ENCODE measurements at regions not wholly inside any gene's neighbourhood (a gene's known extent, or its start where the extent isn't known, plus 50 kb on each side); places are given as distances from the start of the nearest gene placed in this dataset.

GRCh38 chr5:170443624-170444023, 54.5 kb upstream of the KCNMB1 start:
- DNase-seq (ENCODE audit: low read depth in 1 of 2, low spot score in 1 of 2) (no peak), ATAC-seq (no peak), FAIRE-seq (no peak)
- H3K27ac ChIP-seq: no peak overlapping the region
- H3K4me3 ChIP-seq: no peak overlapping the region
- H3K9me3 ChIP-seq: peaks cover 7% of the 10 kb centered on the region; the same call in 1 of the 3 replicates
- H3K4me2 ChIP-seq: no peak overlapping the region
- POLR2A ChIA-PET: no interaction called here
- no peaks in the 10 kb centered on the region for H3K4me1 ChIP-seq
- no peak for TF ChIP-seq JUN (IDR thresholded peaks at IDR 0.05)
- TF ChIP-seq EHF (CRISPR knock-in tag; IDR thresholded peaks at IDR 0.05): no peak
- no peak for TF ChIP-seq CHD2 (IDR thresholded peaks at IDR 0.05; ENCODE audit: low read length, partially characterized antibody)
- no peak for TF ChIP-seq BHLHE40 (IDR thresholded peaks at IDR 0.05; ENCODE audit: low read depth, low read length)
- TF ChIP-seq POLR2AphosphoS2 (conservative IDR thresholded peaks at IDR 0.05; ENCODE audit: low read length): no peak
- WGBS (ENCODE audit: missing lambda C conversion rate): 53% methylated on average over 1 of the region's 2 CpGs
- CTCF ChIA-PET: interaction anchor here (0.6 to 5.5 kb wide), 6 partner anchors 9 to 217 kb away, joined by 3 to 47 read pairs (median 4); no protein-coding TSS in a partner anchor

- FAIRE-seq (no peak), ATAC-seq (no peak), DNase-seq (ENCODE audit: low read depth in 1 of 2, low spot score in 1 of 2) (no peak)
- Histone ChIP-seq H3K9me3 (peaks cover 7% of the 10 kb centered on the region; the same call in 1 of the 3 replicates), H3K4me2 (no peak overlapping the region), H3K4me1 (no peaks in the 10 kb centered on the region), H3K27ac (no peak overlapping the region), H3K4me3 (no peak overlapping the region)
- CTCF ChIA-PET: interaction anchor here (0.6 to 5.5 kb wide), 6 partner anchors 8 to 217 kb away, joined by 3 to 47 read pairs (median 4); no protein-coding TSS in a partner anchor
- 44% methylated on average over 5 of the region's 5 CpGs for WGBS (ENCODE audit: missing lambda C conversion rate)
- POLR2A ChIA-PET: no interaction called here
- TF ChIP-seq ZNF302 (CRISPR knock-in tag; IDR thresholded peaks at IDR 0.05): no peak
- no peak for TF ChIP-seq CBX8 (IDR thresholded peaks at IDR 0.05)
- TF ChIP-seq SMC3 (IDR thresholded peaks at IDR 0.05): no peak
- no peak for TF ChIP-seq PHF8 (IDR thresholded peaks at IDR 0.05; ENCODE audit: borderline replicate concordance, low read depth)
- TF ChIP-seq HDAC2 (IDR thresholded peaks at IDR 0.05): no peak
- TF ChIP-seq RNF2 (IDR thresholded peaks at IDR 0.05; ENCODE audit: borderline replicate concordance, low read depth): no peak
- no peak for TF ChIP-seq ELK1 (IDR thresholded peaks at IDR 0.05; ENCODE audit: low read depth, low read length)
- no peak for TF ChIP-seq BHLHE40 (IDR thresholded peaks at IDR 0.05; ENCODE audit: low read depth, low read length)
- TF ChIP-seq KDM1A (IDR thresholded peaks at IDR 0.05; ENCODE audit: low read depth): no peak
- no peak for TF ChIP-seq REST (IDR thresholded peaks at IDR 0.05)
- no peak for TF ChIP-seq MAZ (IDR thresholded peaks at IDR 0.05; ENCODE audit: borderline replicate concordance, low read depth, low read length)
- no peak for TF ChIP-seq HEYL (CRISPR knock-in tag; IDR thresholded peaks at IDR 0.05)
- TF ChIP-seq ESRRA (IDR thresholded peaks at IDR 0.05; ENCODE audit: borderline replicate concordance, low read length): no peak
- TF ChIP-seq TFCP2L1 (CRISPR knock-in tag; IDR thresholded peaks at IDR 0.05): no peak
- no peak for TF ChIP-seq BCL3 (IDR thresholded peaks at IDR 0.05)
- no peak for TF ChIP-seq POLR2A (IDR thresholded peaks at IDR 0.05; ENCODE audit: low read length)
- TF ChIP-seq PBX3 (IDR thresholded peaks at IDR 0.05): no peak
- TF ChIP-seq FOSB (CRISPR knock-in tag; IDR thresholded peaks at IDR 0.05): no peak
These were observed 53.8 kb upstream of the KCNMB1 start for GRCh38 chr5:170442921-170443320.

All from A549 (cell line).